ENCODE measurements at regions not wholly inside any gene's neighbourhood (a gene's known extent, or its start where the extent isn't known, plus 50 kb on each side); places are given as distances from the start of the nearest gene placed in this dataset.

DNA sequence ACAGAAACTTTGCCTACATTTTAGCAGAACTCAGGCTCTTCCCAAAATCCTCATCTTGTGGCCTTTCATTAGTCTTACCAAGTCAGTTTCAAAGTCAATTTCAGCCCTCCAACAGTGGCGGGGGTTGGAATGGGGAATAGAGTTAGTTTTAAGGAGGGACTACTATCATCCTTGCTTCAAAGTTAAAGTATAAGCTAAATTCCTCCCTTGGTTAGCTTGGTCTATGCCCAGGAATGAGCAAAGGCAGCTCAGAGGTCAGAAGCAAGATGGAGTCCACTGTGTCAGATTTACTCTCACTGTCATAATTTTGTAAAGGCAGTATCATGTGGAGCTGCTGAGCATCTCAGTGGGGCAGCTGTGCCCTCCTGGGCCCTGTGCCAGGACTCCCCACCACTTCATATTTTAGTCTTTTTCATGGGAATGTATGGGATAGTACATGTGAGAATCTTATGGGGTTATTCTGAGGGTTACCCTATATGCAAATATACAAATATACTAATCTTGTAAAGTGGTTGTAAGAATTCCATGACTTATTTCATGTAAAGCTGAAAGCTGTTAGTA, 145.2 kb upstream of the MMADHC start:
- Histone ChIP-seq H3K23me2 (ENCODE audit: insufficient read length, low read depth, low read length, poor library complexity, severe bottlenecking) (no peaks in the 10 kb centered on the region), H3K27ac (ENCODE audit: insufficient read length, low read depth, low read length) (no peak overlapping the region), H2BK12ac (ENCODE audit: insufficient read length, low read depth, low read length) (no peak overlapping the region), H4K5ac (ENCODE audit: insufficient read length, low read depth, low read length) (no peak overlapping the region), H4K20me1 (ENCODE audit: control insufficient read depth, insufficient read depth, insufficient read length) (no peaks in the 10 kb centered on the region), H3K4ac (ENCODE audit: low read depth, low read length) (no peak overlapping the region), H3K14ac (ENCODE audit: insufficient read depth, low read length) (no peak overlapping the region), H4K8ac (replicated peaks; ENCODE audit: insufficient read length, low read depth, low read length) (no peak overlapping the region), H2AFZ (ENCODE audit: low read length) (no peak overlapping the region), H3K27me3 (ENCODE audit: insufficient read depth, low read length) (no peaks in the 10 kb centered on the region), H3K18ac (ENCODE audit: insufficient read length, low read depth, low read length) (no peak overlapping the region), H3K79me1 (ENCODE audit: insufficient read depth, low read depth, low read length, poor library complexity, severe bottlenecking) (no peaks in the 10 kb centered on the region), H3K4me2 (ENCODE audit: insufficient read depth, insufficient read length, low read length) (no peak overlapping the region), H2BK120ac (ENCODE audit: low read depth, low read length, poor library complexity, severe bottlenecking) (no peak overlapping the region), H2BK15ac (ENCODE audit: low read depth, low read length) (no peak overlapping the region), H3K9me3 (ENCODE audit: control insufficient read depth, low read depth, low read length) (peaks cover 5% of the 10 kb centered on the region), H2AK5ac (ENCODE audit: insufficient read length, low read length) (no peak overlapping the region), H2BK20ac (ENCODE audit: low read depth, low read length, poor library complexity, severe bottlenecking) (no peak overlapping the region), H3K56ac (ENCODE audit: insufficient read length, low read depth, low read length) (no peak overlapping the region), H3K4me1 (ENCODE audit: insufficient read depth, low read length) (peaks cover 2% of the 10 kb centered on the region; the same call in 1 of the 2 replicates), H2BK5ac (ENCODE audit: insufficient read length, low read length) (no peak overlapping the region), H3K9ac (ENCODE audit: extremely low read depth, insufficient read length, low read length) (no peak overlapping the region), H3K23ac (ENCODE audit: insufficient read length, low read depth, low read length) (no peak overlapping the region), H4K91ac (ENCODE audit: insufficient read length, low read depth, low read length) (no peak overlapping the region), H3K79me2 (ENCODE audit: insufficient read depth, low read length) (no peaks in the 10 kb centered on the region), H3T11ph (ENCODE audit: low read length) (no peak overlapping the region)
- WGBS (ENCODE audit: extremely low coverage, insufficient read length, low lambda C conversion rate): no CpG with 5 or more reads among the region's 1 CpG
- Mint-ChIP-seq H3K4me3 (no peak overlapping the region), H3K27me3 (ENCODE audit: low read depth) (no peaks in the 10 kb centered on the region; the same call in 1 of the 2 replicates), H3K9me3 (peaks cover 4 to 5% of the 10 kb centered on the region in 2 experiments; a peak in 2 of 5 replicates), H3K4me1 (peaks cover 12 to 13% of the 10 kb centered on the region in 2 experiments), H3K36me3 (ENCODE audit: insufficient read depth in 1 of 3, low read depth in 3 of 3) (peaks cover 0 to 4% (median 4%) of the 10 kb centered on the region in 3 experiments; a peak in 2 of 7 replicates), H3K27ac (no peak overlapping the region)
- DNase-seq: no peak
- TF ChIP-seq CTCF (conservative IDR thresholded peaks at IDR 0.05): no peak
